Sigmoid colon (tissue), 6 donors: ENCODE measurements at regions not wholly inside any gene's neighbourhood (a gene's known extent, or its start where the extent isn't known, plus 50 kb on each side); places are given as distances from the start of the nearest gene placed in this dataset.

Experiments used
- DNase-seq: peaks from one replicate; pipeline ENCODE4 v3.0.0-alpha.2; 2019
- H3K27ac ChIP-seq, 4 donors: fragments of 200-600 bp; sonication (generic); one replicate each; pipeline ENCODE4 v1.5.1; 2016 to 2019; ENCODE audit warnings: mild to moderate bottlenecking in 1 of 4
- H3K27me3 ChIP-seq, 3 donors: fragments of 200-600 bp; sonication (generic); one replicate each; pipeline ENCODE4 v1.5.1; 2019; ENCODE audit warnings: mild to moderate bottlenecking in 1 of 3
- H3K36me3 ChIP-seq, 4 donors: fragments of 200-600 bp; sonication (generic); one replicate each; pipeline ENCODE4 v1.5.1; 2016 to 2019
- H3K4me1 ChIP-seq, 4 donors: fragments of 200-600 bp; sonication (generic); one replicate each; pipeline ENCODE4 v1.5.1; 2017 to 2019
- H3K4me3 ChIP-seq, 4 donors: fragments of 200-600 bp; sonication (generic); one replicate each; pipeline ENCODE4 v1.5.1; 2017 to 2019; ENCODE audit warnings: mild to moderate bottlenecking in 2 of 4, moderate library complexity in 1 of 4
- H3K9me3 ChIP-seq, 4 donors: fragments of 200-600 bp in 3 of 4; sonication (generic) in 3 of 4; one replicate each; pipeline versions ENCODE4 v1.5.1 to v1.6.1; 2013 to 2019
- EP300 ChIP-seq, 4 donors: sonication (generic); formaldehyde crosslinking; IDR thresholded peaks; one replicate each; pipeline ENCODE4 v1.6.1; 2017; ENCODE audit warnings: antibody characterized with exemption in 4 of 4
- POLR2A ChIP-seq, 2 donors: fragments of 450-650 bp; IDR thresholded peaks; one replicate each; pipeline ENCODE4 v1.6.1; 2016; ENCODE audit warnings: antibody characterized with exemption in 2 of 2, mild to moderate bottlenecking in 2 of 2, moderate library complexity in 2 of 2
- POLR2AphosphoS5 ChIP-seq, 4 donors: sonication (generic); formaldehyde crosslinking; IDR thresholded peaks; one replicate each; pipeline ENCODE4 v1.6.1; 2017; ENCODE audit warnings: antibody characterized with exemption in 4 of 4
- WGBS, 2 donors: extraction: QIAGEN DNeasy Blood & Tissue Kit; methylation state at CpG; one replicate each; pipeline ENCODE4 v1.1.7; 2013; 5-methylcytosine and 5-hydroxymethylcytosine counted together
- intact Hi-C: fragments of 100-400 bp; cut with DNase I; formaldehyde crosslinking; loops from one replicate; pipeline ENCODE4 v1.15.1; 2023
- TF ChIP-seq, protein P1 (sequence below), 4 experiments: fragments of 450-650 bp in 3 of 4; fragments of 200-600 bp in 1 of 4; IDR thresholded peaks; one replicate each; pipeline ENCODE4 v1.5.1; 2016 to 2019; ENCODE audit warnings: antibody characterized with exemption in 4 of 4, mild to moderate bottlenecking in 3 of 4, moderate library complexity in 2 of 4
- donor health status: healthy with polysubstance abuse.
- donor health status: healthy.

DNA sequence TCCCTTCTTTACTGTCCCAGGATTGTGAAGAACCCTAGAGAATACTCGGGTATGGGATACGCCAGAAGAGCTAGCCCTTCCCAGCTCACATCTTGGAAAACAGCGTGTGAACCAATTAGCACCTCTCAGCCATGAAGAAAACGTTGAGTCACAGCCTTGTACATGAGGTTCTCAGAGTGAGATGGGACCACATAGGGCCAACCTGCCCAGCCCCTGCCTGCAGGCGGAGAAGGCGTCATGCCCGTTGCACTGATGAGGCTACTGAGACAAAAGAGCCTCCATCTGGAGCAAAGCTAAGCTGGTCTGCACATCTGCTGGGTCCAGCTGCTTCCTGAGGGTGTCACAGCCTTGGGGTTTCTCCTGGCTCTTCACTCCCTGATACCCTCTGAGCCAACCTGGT, 92.2 kb downstream of the LBH start:
- TF ChIP-seq POLR2A (IDR thresholded peaks at IDR 0.05) = no peak
- WGBS, 2 donors = 90 to 93% methylated on average over 7 of the region's 7 CpGs
- no peak overlapping the region for H3K27ac ChIP-seq

DNA sequence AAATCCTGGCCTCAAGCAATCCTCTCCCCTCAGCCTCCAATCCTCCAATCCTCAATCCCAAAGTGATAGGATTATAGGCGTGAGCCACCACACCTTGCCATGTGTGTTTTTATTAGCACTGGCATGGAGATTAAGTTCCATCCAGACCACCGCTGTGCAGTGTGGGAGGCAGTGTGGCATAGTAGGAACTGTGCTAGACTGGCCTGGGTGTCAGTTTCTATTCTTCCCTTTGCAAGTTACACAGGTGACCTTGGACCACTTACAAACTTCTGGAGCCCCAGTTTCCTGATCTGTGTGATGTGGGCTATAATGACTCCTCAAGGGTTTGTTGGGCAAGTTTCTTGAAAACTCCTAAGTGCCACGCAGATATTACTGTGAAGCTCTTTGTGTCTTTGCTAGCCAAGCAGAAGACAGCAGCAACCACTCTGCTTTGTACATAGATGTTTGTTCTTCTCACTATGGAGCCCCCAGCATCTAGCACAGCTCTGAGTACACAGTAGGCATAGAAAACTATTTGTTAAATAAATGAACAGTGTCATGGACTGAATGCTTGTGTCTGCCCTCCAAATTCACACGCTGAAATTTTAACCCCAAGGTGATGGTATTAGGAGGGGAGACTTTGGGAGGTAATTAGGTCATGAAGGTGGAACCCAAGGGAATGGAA, 93.0 kb downstream of the LBH start:
- WGBS, 2 donors = 85 to 91% methylated on average over 4 of the region's 4 CpGs
- no peak for DNase-seq
- Histone ChIP-seq H3K36me3 (no peaks in the 10 kb centered on the region), H3K4me1 (peaks cover 0 to under 1% (median 0%) of the 10 kb centered on the region in 4 donors), H3K27ac (no peak overlapping the region), H3K9me3 (no peaks in the 10 kb centered on the region), H3K27me3 (no peaks in the 10 kb centered on the region), H3K4me3 (no peak overlapping the region)
- TF ChIP-seq, protein P1, sequence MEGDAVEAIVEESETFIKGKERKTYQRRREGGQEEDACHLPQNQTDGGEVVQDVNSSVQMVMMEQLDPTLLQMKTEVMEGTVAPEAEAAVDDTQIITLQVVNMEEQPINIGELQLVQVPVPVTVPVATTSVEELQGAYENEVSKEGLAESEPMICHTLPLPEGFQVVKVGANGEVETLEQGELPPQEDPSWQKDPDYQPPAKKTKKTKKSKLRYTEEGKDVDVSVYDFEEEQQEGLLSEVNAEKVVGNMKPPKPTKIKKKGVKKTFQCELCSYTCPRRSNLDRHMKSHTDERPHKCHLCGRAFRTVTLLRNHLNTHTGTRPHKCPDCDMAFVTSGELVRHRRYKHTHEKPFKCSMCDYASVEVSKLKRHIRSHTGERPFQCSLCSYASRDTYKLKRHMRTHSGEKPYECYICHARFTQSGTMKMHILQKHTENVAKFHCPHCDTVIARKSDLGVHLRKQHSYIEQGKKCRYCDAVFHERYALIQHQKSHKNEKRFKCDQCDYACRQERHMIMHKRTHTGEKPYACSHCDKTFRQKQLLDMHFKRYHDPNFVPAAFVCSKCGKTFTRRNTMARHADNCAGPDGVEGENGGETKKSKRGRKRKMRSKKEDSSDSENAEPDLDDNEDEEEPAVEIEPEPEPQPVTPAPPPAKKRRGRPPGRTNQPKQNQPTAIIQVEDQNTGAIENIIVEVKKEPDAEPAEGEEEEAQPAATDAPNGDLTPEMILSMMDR (IDR thresholded peaks at IDR 0.05) = no peak
- TF ChIP-seq EP300 (IDR thresholded peaks at IDR 0.05) (no peak), POLR2AphosphoS5 (IDR thresholded peaks at IDR 0.05) (no peak), POLR2A (IDR thresholded peaks at IDR 0.05) (no peak)
- intact Hi-C loops = no loop called here

More for the DNA sequence above, 92.2 kb downstream of the LBH start:
- no peak overlapping the region for H3K4me3 ChIP-seq
- no peak for DNase-seq
- H3K9me3 ChIP-seq = no peaks in the 10 kb centered on the region
- peaks cover 0 to 9% (median 3%) of the 10 kb centered on the region in 4 donors for H3K4me1 ChIP-seq
- no peaks in the 10 kb centered on the region for H3K36me3 ChIP-seq
- H3K27me3 ChIP-seq = no peaks in the 10 kb centered on the region
- intact Hi-C loops = no loop called here

DNA sequence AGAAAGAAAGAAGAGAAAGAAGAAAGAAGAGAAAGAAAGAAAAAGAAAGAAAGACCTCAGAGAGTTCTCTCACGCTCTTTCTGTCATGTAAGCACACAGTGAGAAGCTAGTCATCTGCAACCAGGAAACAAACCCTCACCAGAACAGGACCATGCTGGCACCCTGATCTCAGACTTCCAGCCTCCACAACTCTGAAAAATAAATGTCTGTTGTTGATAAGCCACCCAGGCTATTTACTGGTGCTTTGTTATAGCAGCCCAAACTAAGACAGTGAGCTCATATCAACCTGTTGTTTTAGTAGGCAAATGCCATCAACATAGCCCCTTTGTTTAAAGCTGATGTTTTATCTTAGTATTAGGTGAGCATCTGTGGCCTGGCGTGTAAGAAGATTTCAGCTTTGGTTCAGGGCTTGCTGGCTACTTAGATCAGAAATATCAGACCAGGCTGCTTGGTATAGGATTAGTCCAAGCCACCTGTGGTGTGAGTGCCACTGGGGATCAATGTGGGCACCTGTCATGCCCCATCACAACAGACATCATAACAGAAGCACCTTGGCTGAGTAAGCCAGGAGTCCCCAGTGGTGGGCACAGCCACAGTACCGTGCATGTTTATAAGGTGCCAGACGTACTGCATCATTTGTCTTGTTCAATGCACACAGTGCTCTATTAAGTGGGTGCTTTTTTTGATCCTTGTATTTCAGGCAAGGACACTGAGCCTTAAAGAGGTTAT, 94.4 kb downstream of the LBH start:
- no peak overlapping the region for H3K27ac ChIP-seq
- no peaks in the 10 kb centered on the region for H3K36me3 ChIP-seq
- intact Hi-C loops = no loop called here
- WGBS, 2 donors = 76 to 91% methylated on average over 4 of the region's 4 CpGs
- H3K4me3 ChIP-seq = no peak overlapping the region
- no peaks in the 10 kb centered on the region for H3K4me1 ChIP-seq
- no peak for DNase-seq
- no peak for TF ChIP-seq EP300 (IDR thresholded peaks at IDR 0.05)
- TF ChIP-seq, protein P1 (IDR thresholded peaks at IDR 0.05) = no peak
- TF ChIP-seq POLR2A (IDR thresholded peaks at IDR 0.05) = no peak
- no peak for TF ChIP-seq POLR2AphosphoS5 (IDR thresholded peaks at IDR 0.05)
- H3K27me3 ChIP-seq = no peaks in the 10 kb centered on the region
- H3K9me3 ChIP-seq = no peaks in the 10 kb centered on the region

DNA sequence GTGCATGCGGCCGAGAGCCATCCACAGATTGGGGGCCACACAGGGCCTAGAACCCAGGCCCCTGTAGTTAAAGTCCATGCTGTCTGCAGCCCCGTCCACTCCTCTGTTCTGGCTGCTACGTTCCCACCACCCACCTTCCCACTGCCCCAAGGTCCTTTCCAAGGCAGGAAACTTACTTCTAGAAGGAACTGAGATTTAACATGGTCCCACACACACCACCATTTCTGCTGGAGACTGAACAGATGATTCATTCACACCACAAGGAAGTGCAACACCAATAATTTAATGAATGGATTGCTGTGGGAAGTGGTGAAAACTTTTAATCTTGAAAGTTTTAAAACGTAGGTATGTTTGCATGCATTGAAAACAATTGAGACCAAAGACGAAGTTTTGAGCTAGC, 95.2 kb downstream of the LBH start:
- Histone ChIP-seq H3K36me3 (no peaks in the 10 kb centered on the region), H3K4me3 (no peak overlapping the region), H3K27me3 (no peaks in the 10 kb centered on the region), H3K27ac (no peak overlapping the region), H3K4me1 (no peaks in the 10 kb centered on the region), H3K9me3 (no peaks in the 10 kb centered on the region)
- TF ChIP-seq POLR2A (IDR thresholded peaks at IDR 0.05) (no peak), POLR2AphosphoS5 (IDR thresholded peaks at IDR 0.05) (no peak), EP300 (IDR thresholded peaks at IDR 0.05) (no peak)
- TF ChIP-seq, protein P1 (IDR thresholded peaks at IDR 0.05) = no peak
- intact Hi-C loops = no loop called here
- 86 to 87% methylated on average over 6 of the region's 6 CpGs for WGBS, 2 donors
- no peak for DNase-seq

DNA sequence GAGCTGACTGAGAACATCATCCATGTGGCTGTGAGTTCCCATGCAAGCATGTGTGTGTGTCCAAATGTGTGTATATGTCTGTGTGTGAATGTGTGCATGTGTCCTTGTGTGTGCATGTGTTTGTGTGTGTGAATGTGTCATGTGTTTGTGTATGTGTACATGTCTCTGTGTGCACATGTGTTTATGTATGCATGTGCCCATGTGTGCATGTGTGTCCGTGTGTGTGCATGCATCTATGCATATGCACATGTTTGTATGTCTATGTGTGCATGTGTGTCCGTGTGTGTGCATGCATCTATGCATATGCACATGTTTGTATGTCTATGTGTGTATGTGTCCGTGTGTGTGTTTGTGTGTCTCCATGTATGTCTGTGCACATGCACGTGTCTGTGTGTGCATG, 99.7 kb downstream of the LBH start:
- Histone ChIP-seq H3K27me3 (no peaks in the 10 kb centered on the region), H3K4me3 (no peak overlapping the region), H3K36me3 (no peaks in the 10 kb centered on the region), H3K27ac (no peak overlapping the region), H3K9me3 (no peaks in the 10 kb centered on the region), H3K4me1 (peaks cover 0 to 6% (median 3%) of the 10 kb centered on the region in 4 donors)
- DNase-seq = no peak
- TF ChIP-seq POLR2A (IDR thresholded peaks at IDR 0.05) = no peak
- TF ChIP-seq, protein P1 (IDR thresholded peaks at IDR 0.05) = no peak
- no peak for TF ChIP-seq EP300 (IDR thresholded peaks at IDR 0.05)
- no peak for TF ChIP-seq POLR2AphosphoS5 (IDR thresholded peaks at IDR 0.05)
- 94 to 96% methylated on average over 4 of the region's 4 CpGs for WGBS, 2 donors
- intact Hi-C loops = no loop called here
